Heart left ventricle (tissue), 13 donors: ENCODE measurements at regions not wholly inside any gene's neighbourhood (a gene's known extent, or its start where the extent isn't known, plus 50 kb on each side); places are given as distances from the start of the nearest gene placed in this dataset.

ENCODE experiments used
- CTCF ChIP-seq, 12 donors: fragments of 200-600 bp; sonication (generic) in 4 of 12; IDR thresholded peaks; one replicate each; pipeline versions ENCODE4 v1.5.0 to v1.8.0; 2018 to 2022; ENCODE audit warnings: antibody characterized with exemption in 12 of 12, mild to moderate bottlenecking in 5 of 12
- POLR2A ChIP-seq, 2 donors: fragments of 450-650 bp; IDR thresholded peaks; one replicate each; pipeline ENCODE4 v1.6.1; 2017; ENCODE audit warnings: antibody characterized with exemption in 2 of 2, mild to moderate bottlenecking in 2 of 2, moderate library complexity in 2 of 2
- donor health status: ischemic (EF 13 %, LVEDD 7.1; RV severe dilation, severe dysfunction).
- donor health status: DM: no; HTN: yes; CAD: no.
- donor health status: DM: no; HTN: no; CAD: no.
- donor health status: ischemic (EF 25% LVEDD 6.9; RV normal size, moderate dysfunction).
- donor health status: ischemic (EF 25% LVEDD 5.7; RV mildly dilated, moderate dysfunction).
- donor health status: ischemic (EF 35%, LVEDD 5.7; RV mildly dilated, moderate dysfunction).
- donor health status: nonischemic (EF 11% LVEDD 7.7; RV severe dilation, severe dysfunction).
- donor health status: DM: yes; HTN: yes; CAD: no.
- donor health status: PGD.
- donor health status: ischemic (EF 29% LVEDD 5.4; RV normal size, mild dysfunction).
- donor health status: nonischemic (EF 23%, LVEDD 6.1; RV moderate dilation, normal function).

GRCh38 chr9:19583890-19584289 is 175.1 kb downstream of the ACER2 start:
- TF ChIP-seq POLR2A (IDR thresholded peaks at IDR 0.05) = no peak
- TF ChIP-seq CTCF (IDR thresholded peaks at IDR 0.05) = no peak
